ENCODE measurements at regions not wholly inside any gene's neighbourhood (a gene's known extent, or its start where the extent isn't known, plus 50 kb on each side); places are given as distances from the start of the nearest gene placed in this dataset.

- intact Hi-C loops (cut with DNase I; ENCODE audit: low total_unique reads): no loop called here
- no peak overlapping the region for H3K4me3 ChIP-seq
- H3K27ac ChIP-seq: no peak overlapping the region
- no peak for TF ChIP-seq CTCF (IDR thresholded peaks at IDR 0.05)
- DNase-seq (ENCODE audit: low spot score in 2 of 2): no peak
- H3K4me1 ChIP-seq: no peaks in the 10 kb centered on the region
- no peaks in the 10 kb centered on the region for H3K36me3 ChIP-seq
- no peaks in the 10 kb centered on the region for H3K27me3 ChIP-seq
- H3K9me3 ChIP-seq: no peaks in the 10 kb centered on the region
These were observed 231.0 kb upstream of the PCDH10 start for GRCh38 chr4:132918096-132918495.

- H3K4me1 ChIP-seq: no peaks in the 10 kb centered on the region
- no peak overlapping the region for H3K27ac ChIP-seq
- no peaks in the 10 kb centered on the region for H3K27me3 ChIP-seq
- DNase-seq (ENCODE audit: low spot score in 2 of 2): no peak
- no peak for TF ChIP-seq CTCF (IDR thresholded peaks at IDR 0.05)
- TF ChIP-seq POLR2AphosphoS5 (IDR thresholded peaks at IDR 0.05): no peak
- no peak for TF ChIP-seq POLR2A (IDR thresholded peaks at IDR 0.05)
- no peak overlapping the region for H3K4me3 ChIP-seq
- no peaks in the 10 kb centered on the region for H3K9me3 ChIP-seq
- intact Hi-C loops (cut with DNase I; ENCODE audit: low total_unique reads): no loop called here
- no peaks in the 10 kb centered on the region for H3K36me3 ChIP-seq
These were observed 225.6 kb upstream of the PCDH10 start for GRCh38 chr4:132923516-132923915.

GRCh38 chr4:132934911-132935310 is 214.2 kb upstream of the PCDH10 start:
- intact Hi-C loops (cut with DNase I; ENCODE audit: low total_unique reads): no loop called here
- H3K27ac ChIP-seq: no peak overlapping the region
- TF ChIP-seq CTCF (IDR thresholded peaks at IDR 0.05) (no peak), POLR2A (IDR thresholded peaks at IDR 0.05) (no peak), POLR2AphosphoS5 (IDR thresholded peaks at IDR 0.05) (no peak)

GRCh38 chr4:132955146-132955545 is 193.9 kb upstream of the PCDH10 start:
- intact Hi-C loops (cut with DNase I; ENCODE audit: low total_unique reads): no loop called here
- H3K4me1 ChIP-seq: no peaks in the 10 kb centered on the region
- no peaks in the 10 kb centered on the region for H3K36me3 ChIP-seq
- no peak overlapping the region for H3K4me3 ChIP-seq
- no peaks in the 10 kb centered on the region for H3K27me3 ChIP-seq
- no peak for DNase-seq (ENCODE audit: low spot score in 2 of 2)
- TF ChIP-seq POLR2A (IDR thresholded peaks at IDR 0.05) (no peak), CTCF (IDR thresholded peaks at IDR 0.05) (no peak), POLR2AphosphoS5 (IDR thresholded peaks at IDR 0.05) (no peak)
- H3K27ac ChIP-seq: no peak overlapping the region
- peaks cover 9 to 14% of the 10 kb centered on the region in 2 donors for H3K9me3 ChIP-seq

More at GRCh38 chr4:132934911-132935310, 214.2 kb upstream of the PCDH10 start:
- no peak for DNase-seq (ENCODE audit: low spot score in 2 of 2)
- Histone ChIP-seq H3K27me3 (no peaks in the 10 kb centered on the region), H3K4me1 (no peaks in the 10 kb centered on the region), H3K4me3 (no peak overlapping the region), H3K36me3 (no peaks in the 10 kb centered on the region), H3K9me3 (peaks cover 0 to 7% of the 10 kb centered on the region in 2 donors)

GRCh38 chr4:132956962-132957361 is 192.1 kb upstream of the PCDH10 start:
- H3K4me3 ChIP-seq: no peak overlapping the region
- TF ChIP-seq POLR2AphosphoS5 (IDR thresholded peaks at IDR 0.05) (no peak), CTCF (IDR thresholded peaks at IDR 0.05) (no peak), POLR2A (IDR thresholded peaks at IDR 0.05) (no peak)

More at GRCh38 chr4:132956962-132957361, 192.1 kb upstream of the PCDH10 start:
- DNase-seq (ENCODE audit: low spot score in 2 of 2): no peak
- Histone ChIP-seq H3K27me3 (no peaks in the 10 kb centered on the region), H3K9me3 (peaks cover 9 to 14% of the 10 kb centered on the region in 2 donors), H3K4me1 (no peaks in the 10 kb centered on the region), H3K36me3 (no peaks in the 10 kb centered on the region), H3K27ac (no peak overlapping the region)
- intact Hi-C loops (cut with DNase I; ENCODE audit: low total_unique reads): no loop called here

Data from breast epithelium (tissue), 4 donors.